Caco-2 (cell line): ENCODE measurements at regions not wholly inside any gene's neighbourhood (a gene's known extent, or its start where the extent isn't known, plus 50 kb on each side); places are given as distances from the start of the nearest gene placed in this dataset.

Experiments used
- BruUV-seq: library from RNA; stranded (reverse); fragments of 400-500 nt; replicated peaks from 2 replicates; lab custom pipeline; 2021; lab: Mats Ljungman, UMichigan
- CTCF ChIA-PET: fragments of 300-600 bp; sonication (Branson Sonifier 250); formaldehyde crosslinking; loops from one replicate; lab custom pipeline; 2022; ENCODE audit warnings: antibody characterized with exemption; lab: Charles Lee
- POLR2A ChIA-PET: fragments of 300-600 bp; sonication (Branson Sonifier 250); formaldehyde crosslinking; loops from one replicate; lab custom pipeline; 2022; ENCODE audit warnings: antibody characterized with exemption; lab: Charles Lee
- DNase-seq, 2 experiments: peaks; one replicate each; pipeline versions ENCODE4 v3.0.0 to v3.0.0-alpha.2; 2020 to 2022
- H3K27me3 ChIP-seq: replicated peaks from 2 replicates; pipeline ENCODE4 v1.6.0; 2011; ENCODE audit warnings: low read length; ENCODE audit not compliant: control insufficient read depth, insufficient read depth
- H3K36me3 ChIP-seq: 2 replicates; pipeline ENCODE4 v1.5.1; 2011; ENCODE audit warnings: low read length; ENCODE audit not compliant: control insufficient read depth, insufficient read depth
- H3K4me1 ChIP-seq: fragments of 250-450 bp; sonication (Bioruptor Pico); 2 replicates; pipeline ENCODE4 v1.5.1; 2020; ENCODE audit warnings: mild to moderate bottlenecking
- H3K4me3 ChIP-seq: 2 replicates; pipeline ENCODE4 v1.5.1; 2011; ENCODE audit warnings: low read depth, mild to moderate bottlenecking, control low read depth, low read length
- H3K9me3 ChIP-seq: fragments of 250-450 bp; sonication (Bioruptor Pico); 2 replicates; pipeline ENCODE4 v1.5.1; 2020; ENCODE audit warnings: mild to moderate bottlenecking, moderate library complexity
- H3K27ac Mint-ChIP-seq: one replicate; pipeline ENCODE4 v1.8.0; 2022; ENCODE audit warnings: mixed read lengths; ENCODE audit not compliant: unreplicated experiment
- H3K27me3 Mint-ChIP-seq: one replicate; pipeline ENCODE4 v1.8.0; 2022; ENCODE audit warnings: mixed read lengths; ENCODE audit not compliant: insufficient read depth, unreplicated experiment
- H3K36me3 Mint-ChIP-seq: one replicate; pipeline ENCODE4 v1.8.0; 2022; ENCODE audit warnings: mild to moderate bottlenecking, mixed read lengths; ENCODE audit not compliant: insufficient read depth, unreplicated experiment
- H3K4me1 Mint-ChIP-seq: one replicate; pipeline ENCODE4 v1.8.0; 2022; ENCODE audit warnings: low read depth, mixed read lengths; ENCODE audit not compliant: unreplicated experiment
- H3K4me3 Mint-ChIP-seq: one replicate; pipeline ENCODE4 v1.8.0; 2022; ENCODE audit warnings: mild to moderate bottlenecking, moderate library complexity, mixed read lengths; ENCODE audit not compliant: unreplicated experiment
- H3K9me3 Mint-ChIP-seq: one replicate; pipeline ENCODE4 v1.8.0; 2022; ENCODE audit warnings: mixed read lengths; ENCODE audit not compliant: unreplicated experiment
- intact Hi-C: fragments of 100-400 bp; cut with micrococcal nuclease; formaldehyde crosslinking; loops from one replicate; pipeline ENCODE4 v1.10.0; 2022; ENCODE audit not compliant: unreplicated experiment
- TF ChIP-seq, protein P1 (sequence below), 2 experiments: fragments of 200-600 bp in 1 of 2; IDR thresholded peaks; 1 replicate in 1 of 2; 2 replicates in 1 of 2; pipeline versions ENCODE4 v1.5.1 to v1.8.0; 2011 to 2022; ENCODE audit warnings: antibody characterized with exemption in 1 of 2, control low read depth in 1 of 2, inconsistent platforms in 1 of 2, low read depth in 1 of 2, low read length in 1 of 2, mild to moderate bottlenecking in 1 of 2, moderate library complexity in 1 of 2; ENCODE audit not compliant: insufficient read depth in 1 of 2, severe bottlenecking in 1 of 2, unreplicated experiment in 1 of 2

DNA sequence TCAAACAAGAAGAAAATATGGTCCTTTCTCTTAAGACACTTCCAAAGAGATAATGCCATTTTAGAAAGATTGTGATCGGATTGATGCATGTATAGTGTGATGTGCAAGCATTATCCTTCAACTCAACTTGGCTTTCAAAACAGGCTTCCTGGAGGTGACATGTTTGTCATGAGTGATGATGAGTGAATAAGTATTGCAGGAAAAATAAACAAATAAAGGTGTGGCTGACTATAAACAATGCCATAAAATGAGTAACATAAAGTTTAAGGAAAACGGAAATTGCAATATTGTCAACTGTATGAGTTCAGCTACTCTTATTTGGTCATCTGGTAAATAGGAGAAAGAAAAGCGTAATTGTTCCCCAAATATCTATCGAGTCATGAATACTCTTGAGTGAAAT is 1283.7 kb downstream of the PCDH9 start:
- CTCF ChIA-PET: no interaction called here

DNA sequence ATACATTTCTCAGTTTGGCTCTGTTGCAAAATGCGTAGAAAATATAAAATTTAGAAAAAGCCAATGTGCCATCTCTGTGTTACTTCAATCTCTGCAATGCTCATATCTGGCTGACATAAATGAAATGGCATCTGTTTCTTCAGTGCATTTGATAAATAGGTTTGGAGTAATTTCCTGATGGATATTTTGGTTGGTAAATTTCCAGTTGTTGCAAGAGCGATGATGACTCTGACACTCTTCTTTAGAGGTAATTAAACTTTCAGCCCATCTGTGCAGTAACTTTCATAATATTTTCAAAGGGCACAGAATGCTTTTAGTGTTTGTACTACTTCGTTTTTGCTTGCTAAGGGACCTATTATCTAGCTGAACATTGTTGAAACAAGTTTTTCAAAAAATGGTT is 1286.4 kb downstream of the PCDH9 start:
- ChIA-PET CTCF (no interaction called here), POLR2A (no interaction called here)
- Histone ChIP-seq H3K9me3 (no peaks in the 10 kb centered on the region), H3K4me1 (no peaks in the 10 kb centered on the region), H3K36me3 (no peaks in the 10 kb centered on the region), H3K4me3 (no peak overlapping the region), H3K27me3 (no peaks in the 10 kb centered on the region)
- H3K4me3 Mint-ChIP-seq: no peak overlapping the region
- no peaks in the 10 kb centered on the region for H3K4me1 Mint-ChIP-seq
- H3K27ac Mint-ChIP-seq: no peak overlapping the region
- no peaks in the 10 kb centered on the region for H3K27me3 Mint-ChIP-seq
- TF ChIP-seq, protein P1, sequence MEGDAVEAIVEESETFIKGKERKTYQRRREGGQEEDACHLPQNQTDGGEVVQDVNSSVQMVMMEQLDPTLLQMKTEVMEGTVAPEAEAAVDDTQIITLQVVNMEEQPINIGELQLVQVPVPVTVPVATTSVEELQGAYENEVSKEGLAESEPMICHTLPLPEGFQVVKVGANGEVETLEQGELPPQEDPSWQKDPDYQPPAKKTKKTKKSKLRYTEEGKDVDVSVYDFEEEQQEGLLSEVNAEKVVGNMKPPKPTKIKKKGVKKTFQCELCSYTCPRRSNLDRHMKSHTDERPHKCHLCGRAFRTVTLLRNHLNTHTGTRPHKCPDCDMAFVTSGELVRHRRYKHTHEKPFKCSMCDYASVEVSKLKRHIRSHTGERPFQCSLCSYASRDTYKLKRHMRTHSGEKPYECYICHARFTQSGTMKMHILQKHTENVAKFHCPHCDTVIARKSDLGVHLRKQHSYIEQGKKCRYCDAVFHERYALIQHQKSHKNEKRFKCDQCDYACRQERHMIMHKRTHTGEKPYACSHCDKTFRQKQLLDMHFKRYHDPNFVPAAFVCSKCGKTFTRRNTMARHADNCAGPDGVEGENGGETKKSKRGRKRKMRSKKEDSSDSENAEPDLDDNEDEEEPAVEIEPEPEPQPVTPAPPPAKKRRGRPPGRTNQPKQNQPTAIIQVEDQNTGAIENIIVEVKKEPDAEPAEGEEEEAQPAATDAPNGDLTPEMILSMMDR (IDR thresholded peaks at IDR 0.05; ENCODE audit: insufficient read depth in 1 of 2, low read depth in 1 of 2, low read length in 1 of 2, severe bottlenecking in 1 of 2, unreplicated experiment in 1 of 2): no peak
- intact Hi-C loops: no loop called here
- BruUV-seq: no TSS peak
- no peak for DNase-seq
- no peaks in the 10 kb centered on the region for H3K36me3 Mint-ChIP-seq
- no peaks in the 10 kb centered on the region for H3K9me3 Mint-ChIP-seq

More for the DNA sequence above, 1283.7 kb downstream of the PCDH9 start:
- Mint-ChIP-seq H3K9me3 (no peaks in the 10 kb centered on the region), H3K4me1 (no peaks in the 10 kb centered on the region), H3K27ac (no peak overlapping the region), H3K4me3 (no peak overlapping the region), H3K36me3 (no peaks in the 10 kb centered on the region), H3K27me3 (no peaks in the 10 kb centered on the region)
- no peaks in the 10 kb centered on the region for H3K27me3 ChIP-seq
- intact Hi-C loops: no loop called here
- no peak overlapping the region for H3K4me3 ChIP-seq
- BruUV-seq: no TSS peak
- H3K9me3 ChIP-seq: no peaks in the 10 kb centered on the region
- DNase-seq: no peak
- H3K36me3 ChIP-seq: no peaks in the 10 kb centered on the region
- TF ChIP-seq, protein P1 (IDR thresholded peaks at IDR 0.05; ENCODE audit: insufficient read depth in 1 of 2, low read depth in 1 of 2, low read length in 1 of 2, severe bottlenecking in 1 of 2, unreplicated experiment in 1 of 2): no peak
- H3K4me1 ChIP-seq: no peaks in the 10 kb centered on the region
- POLR2A ChIA-PET: no interaction called here

DNA sequence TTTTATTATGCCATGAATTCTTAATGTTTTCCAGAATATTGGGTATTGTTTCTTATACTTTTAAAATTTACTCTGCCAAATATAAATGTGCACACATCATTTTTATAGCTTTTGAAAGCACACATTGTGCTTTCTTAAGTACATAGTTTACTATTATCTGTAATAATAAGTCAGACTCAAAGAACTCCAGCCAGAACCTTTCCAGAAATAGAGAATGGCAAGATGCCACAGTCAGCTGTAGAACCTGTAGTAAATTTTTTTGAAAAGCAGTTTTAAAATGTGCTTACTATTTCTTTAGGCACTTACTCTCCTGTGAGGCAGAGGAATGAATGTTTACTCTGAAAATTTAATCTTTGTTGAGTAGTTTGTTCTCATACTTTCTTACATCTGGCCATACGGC is 1287.1 kb downstream of the PCDH9 start:
- no peak overlapping the region for H3K27ac Mint-ChIP-seq
- H3K27me3 ChIP-seq: no peaks in the 10 kb centered on the region
- H3K9me3 ChIP-seq: no peaks in the 10 kb centered on the region
- no peak overlapping the region for H3K4me3 ChIP-seq
- DNase-seq: no peak
- H3K9me3 Mint-ChIP-seq: no peaks in the 10 kb centered on the region
- no peaks in the 10 kb centered on the region for H3K27me3 Mint-ChIP-seq
- H3K4me3 Mint-ChIP-seq: no peak overlapping the region
- TF ChIP-seq, protein P1 (IDR thresholded peaks at IDR 0.05; ENCODE audit: insufficient read depth in 1 of 2, low read depth in 1 of 2, low read length in 1 of 2, severe bottlenecking in 1 of 2, unreplicated experiment in 1 of 2): no peak
- POLR2A ChIA-PET: no interaction called here
- CTCF ChIA-PET: no interaction called here
- no TSS peak for BruUV-seq
- H3K36me3 Mint-ChIP-seq: no peaks in the 10 kb centered on the region
- H3K36me3 ChIP-seq: no peaks in the 10 kb centered on the region
- intact Hi-C loops: no loop called here
- H3K4me1 Mint-ChIP-seq: no peaks in the 10 kb centered on the region
- no peaks in the 10 kb centered on the region for H3K4me1 ChIP-seq
